AG09319 (cell line): ENCODE measurements at regions not wholly inside any gene's neighbourhood (a gene's known extent, or its start where the extent isn't known, plus 50 kb on each side); places are given as distances from the start of the nearest gene placed in this dataset.

ENCODE experiments used
- DNase-seq: peaks from one replicate; pipeline ENCODE4 v3.0.0-alpha.2; 2010; ENCODE audit warnings: low read depth; ENCODE audit errors: extremely low read depth
- CTCF ChIP-seq: IDR thresholded peaks from 2 replicates; pipeline ENCODE4 v1.5.1; 2011; ENCODE audit warnings: low read depth, mild to moderate bottlenecking, inconsistent platforms, low read length, moderate library complexity

GRCh38 chr15:95701410-95701809 lies 629.1 kb upstream of the NR2F2 start:
- DNase-seq, result no peak
- no peak for TF ChIP-seq CTCF

- DNase-seq, result no peak
- no peak for TF ChIP-seq CTCF
Observed at GRCh38 chr15:95709959-95710695, 620.4 kb upstream of the NR2F2 start.

- no peak for DNase-seq
- TF ChIP-seq CTCF, result no peak
Observed at GRCh38 chr15:95712785-95713184, 617.7 kb upstream of the NR2F2 start.

GRCh38 chr15:95713324-95713723 lies 617.2 kb upstream of the NR2F2 start:
- no peak for TF ChIP-seq CTCF
- no peak for DNase-seq

- TF ChIP-seq CTCF, result no peak
- no peak for DNase-seq
Observed at GRCh38 chr15:95715116-95715903, 615.2 kb upstream of the NR2F2 start.

GRCh38 chr15:95715906-95716656 lies 614.4 kb upstream of the NR2F2 start:
- no peak for DNase-seq
- TF ChIP-seq CTCF, result no peak
